ENCODE measurements at regions not wholly inside any gene's neighbourhood (a gene's known extent, or its start where the extent isn't known, plus 50 kb on each side); places are given as distances from the start of the nearest gene placed in this dataset.
"Not testable (repeated sequence)": the region's sequence is repeated elsewhere in the genome, so short reads cannot be mapped to it uniquely, and the experiment has no call there.

DNA sequence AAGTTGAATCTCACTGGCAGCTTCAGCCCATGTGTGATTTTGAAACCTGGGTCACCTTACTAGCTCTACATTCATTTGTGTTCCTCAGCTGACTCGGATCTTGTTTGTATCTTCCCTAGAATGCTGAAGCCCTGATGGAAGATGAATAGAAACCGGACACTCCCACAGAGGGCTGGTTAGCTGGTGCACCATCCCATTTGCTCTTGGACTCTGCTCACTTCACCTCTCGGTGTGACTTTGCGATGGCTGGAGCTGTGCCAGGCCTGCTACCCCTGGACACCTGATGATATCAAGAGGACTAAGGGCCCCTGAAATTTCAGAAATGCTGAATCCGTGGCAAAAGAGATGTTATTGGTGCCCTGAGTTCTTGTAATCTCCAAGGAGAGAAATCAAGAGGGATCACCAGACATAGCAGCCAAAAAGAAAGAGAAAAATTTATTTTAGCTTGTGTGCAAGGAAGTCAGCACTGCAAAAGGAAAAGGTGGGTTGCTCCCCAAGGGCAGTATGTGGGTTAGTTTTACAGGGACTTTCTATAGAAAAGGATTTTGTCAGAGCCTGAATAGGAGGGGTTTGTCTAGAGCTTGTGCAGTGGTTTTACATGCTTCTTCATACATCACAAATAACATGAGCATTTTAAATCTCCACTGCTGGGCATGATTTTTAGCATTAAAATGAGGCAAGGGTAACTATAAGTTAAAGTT lies 426.3 kb upstream of the NOX3 start:
- DNase-seq = no peak
- in situ Hi-C loops (cut with HindIII; ENCODE audit: low pct_ligation_motif_present, low pct_unique_long_range_greater_than_20kb, low sequenced_read_pairs) = no loop called here

DNA sequence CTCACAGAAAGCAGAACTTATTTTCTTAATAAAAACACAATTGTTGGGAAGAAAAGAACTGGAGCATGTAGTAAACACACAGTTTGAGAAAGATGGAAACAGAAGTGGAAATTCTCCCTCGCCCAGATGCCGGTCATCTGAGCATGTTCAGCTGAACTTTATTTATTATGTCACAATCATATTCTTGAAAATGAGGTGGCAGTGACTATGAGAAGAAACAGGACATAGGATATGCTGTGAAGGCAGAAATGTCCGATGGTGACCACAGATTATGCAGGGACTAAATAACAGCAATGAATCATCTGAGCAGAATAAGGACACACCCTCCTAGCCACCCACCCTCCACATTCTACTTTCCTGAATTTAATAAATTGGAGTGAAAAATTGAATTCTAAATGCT lies 425.3 kb upstream of the NOX3 start:
- DNase-seq = no peak
- in situ Hi-C loops (cut with HindIII; ENCODE audit: low pct_ligation_motif_present, low pct_unique_long_range_greater_than_20kb, low sequenced_read_pairs) = no loop called here

- DNase-seq = no peak
- in situ Hi-C loops (cut with HindIII; ENCODE audit: low pct_ligation_motif_present, low pct_unique_long_range_greater_than_20kb, low sequenced_read_pairs) = no loop called here
Measured at GRCh38 chr6:155872961-155873360, 417.3 kb upstream of the NOX3 start.

- in situ Hi-C loops (cut with HindIII; ENCODE audit: low pct_ligation_motif_present, low pct_unique_long_range_greater_than_20kb, low sequenced_read_pairs) = no loop called here
- DNase-seq = no peak
Measured at GRCh38 chr6:155867682-155868081, 412.0 kb upstream of the NOX3 start.

DNA sequence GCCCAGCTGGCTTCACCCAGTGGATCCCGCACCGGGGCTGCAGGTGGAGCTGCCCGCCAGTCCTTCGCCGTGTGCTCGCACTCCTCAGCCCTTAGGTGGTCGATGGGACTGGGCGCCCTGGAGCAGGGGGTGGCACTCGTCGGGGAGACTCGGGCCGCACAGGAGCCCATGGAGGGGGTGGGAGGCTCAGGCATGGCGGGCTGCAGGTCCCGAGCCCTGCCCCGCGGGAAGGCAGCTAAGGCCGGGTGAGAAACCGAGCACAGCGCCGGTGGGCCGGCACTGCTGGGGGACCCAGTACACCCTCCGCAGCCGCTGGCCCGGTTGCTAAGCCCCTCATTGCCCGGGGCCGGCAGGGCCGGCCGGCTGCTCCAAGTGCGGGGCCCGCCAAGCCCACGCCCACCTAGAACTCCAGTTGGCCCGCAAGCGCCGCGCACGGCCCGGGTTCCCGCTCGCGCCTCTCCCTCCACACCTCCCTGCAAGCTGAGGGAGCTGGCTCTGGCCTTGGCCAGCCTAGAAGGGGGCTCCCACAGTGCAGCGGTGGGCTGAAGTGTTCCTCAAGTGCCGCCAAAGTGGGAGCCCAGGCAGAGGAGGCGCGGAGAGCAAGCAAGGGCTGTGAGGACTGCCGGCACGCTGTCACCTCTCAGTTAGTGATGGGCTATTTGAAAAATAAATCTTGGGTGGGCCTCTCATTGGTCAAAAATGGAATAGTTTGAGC lies 411.2 kb upstream of the NOX3 start:
- DNase-seq; in situ Hi-C loops (cut with HindIII; ENCODE audit: low pct_ligation_motif_present, low pct_unique_long_range_greater_than_20kb, low sequenced_read_pairs): not testable (repeated sequence)

DNA sequence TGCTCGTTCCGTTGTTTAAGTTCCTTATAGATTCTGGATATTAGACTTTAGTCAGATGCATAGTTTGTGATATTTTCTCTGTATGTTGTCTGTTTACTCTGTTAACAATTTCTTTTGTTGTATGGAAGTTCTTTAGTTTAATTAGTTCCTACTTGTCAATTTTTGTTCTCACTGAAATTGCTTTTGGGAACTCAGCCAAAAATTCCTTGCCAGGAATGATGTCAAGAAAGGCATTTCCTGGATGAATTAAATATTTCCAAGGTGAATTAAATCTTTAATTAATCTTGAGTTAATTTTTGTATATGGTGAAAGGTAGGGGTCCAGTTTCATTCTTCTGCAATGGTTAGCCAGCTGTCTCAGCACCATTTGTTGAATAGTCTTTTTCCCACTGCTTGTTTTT lies 406.2 kb upstream of the NOX3 start:
- no peak for DNase-seq
- in situ Hi-C loops (cut with HindIII; ENCODE audit: low pct_ligation_motif_present, low pct_unique_long_range_greater_than_20kb, low sequenced_read_pairs) = no loop called here

DNA sequence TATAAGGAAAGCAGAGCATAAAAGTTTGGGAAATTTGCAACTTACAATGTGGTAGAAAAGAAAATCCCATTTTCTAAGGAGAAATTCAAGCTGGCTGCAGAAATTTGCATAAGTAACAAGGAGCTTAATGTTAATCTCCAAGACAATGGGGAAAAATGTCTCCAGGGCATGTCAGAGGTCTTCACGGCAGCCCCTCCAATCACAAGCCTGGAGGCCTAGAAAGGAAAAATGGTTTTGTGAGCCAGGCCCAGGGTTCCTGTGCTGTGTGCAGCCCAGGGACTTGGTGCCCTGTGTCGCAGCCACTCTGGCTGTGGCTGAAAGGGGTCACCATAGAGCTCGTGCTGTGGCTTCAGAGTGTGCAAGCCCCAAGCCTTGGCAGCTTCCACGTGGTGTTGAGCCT lies 403.3 kb upstream of the NOX3 start:
- in situ Hi-C loops (cut with HindIII; ENCODE audit: low pct_ligation_motif_present, low pct_unique_long_range_greater_than_20kb, low sequenced_read_pairs); DNase-seq: not testable (repeated sequence)

DNA sequence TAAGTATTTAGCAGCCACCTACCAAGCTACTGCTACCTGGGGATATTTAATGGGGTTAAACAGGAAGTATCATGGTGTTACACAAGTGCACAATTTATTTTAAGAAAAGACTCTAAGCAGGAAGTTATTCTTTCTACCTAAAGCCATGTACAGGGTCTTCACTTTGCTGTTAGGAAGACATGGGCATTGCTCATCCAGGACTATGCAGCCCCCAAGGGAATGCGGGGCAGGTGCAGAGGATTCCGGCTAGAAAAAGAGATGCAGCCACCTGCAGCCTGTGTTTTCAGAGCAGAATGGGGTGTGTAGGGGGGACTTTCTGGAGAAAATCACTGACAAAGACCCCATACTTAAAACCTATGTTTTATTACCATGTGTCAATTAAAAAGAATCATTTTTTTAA lies 399.1 kb upstream of the NOX3 start:
- no peak for DNase-seq
- in situ Hi-C loops (cut with HindIII; ENCODE audit: low pct_ligation_motif_present, low pct_unique_long_range_greater_than_20kb, low sequenced_read_pairs) = no loop called here

DNA sequence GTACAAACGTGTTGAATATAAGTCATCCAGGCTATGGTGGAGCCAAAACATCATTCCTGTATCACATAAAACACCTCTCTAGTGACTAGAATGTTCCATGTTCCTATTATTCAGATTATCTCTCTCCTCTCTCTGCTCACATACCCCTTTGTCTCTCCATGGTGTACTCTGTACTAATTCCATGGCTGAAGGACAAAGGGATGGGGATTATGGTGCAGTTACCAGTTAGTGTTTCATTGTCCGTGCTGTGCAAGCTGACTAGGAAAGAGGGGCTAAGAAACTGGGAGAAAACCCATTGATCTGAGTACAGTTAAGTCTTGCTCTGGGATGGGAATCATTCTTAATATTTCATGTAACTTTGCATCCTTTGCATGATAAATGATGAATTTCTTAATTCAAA lies 397.4 kb upstream of the NOX3 start:
- in situ Hi-C loops (cut with HindIII; ENCODE audit: low pct_ligation_motif_present, low pct_unique_long_range_greater_than_20kb, low sequenced_read_pairs) = no loop called here
- no peak for DNase-seq

- in situ Hi-C loops (cut with HindIII; ENCODE audit: low pct_ligation_motif_present, low pct_unique_long_range_greater_than_20kb, low sequenced_read_pairs) = no loop called here
- no peak for DNase-seq
Measured at GRCh38 chr6:155850408-155850841, 394.8 kb upstream of the NOX3 start.

- in situ Hi-C loops (cut with HindIII; ENCODE audit: low pct_ligation_motif_present, low pct_unique_long_range_greater_than_20kb, low sequenced_read_pairs) = no loop called here
Measured at GRCh38 chr6:155847711-155848110, 392.1 kb upstream of the NOX3 start.

DNA sequence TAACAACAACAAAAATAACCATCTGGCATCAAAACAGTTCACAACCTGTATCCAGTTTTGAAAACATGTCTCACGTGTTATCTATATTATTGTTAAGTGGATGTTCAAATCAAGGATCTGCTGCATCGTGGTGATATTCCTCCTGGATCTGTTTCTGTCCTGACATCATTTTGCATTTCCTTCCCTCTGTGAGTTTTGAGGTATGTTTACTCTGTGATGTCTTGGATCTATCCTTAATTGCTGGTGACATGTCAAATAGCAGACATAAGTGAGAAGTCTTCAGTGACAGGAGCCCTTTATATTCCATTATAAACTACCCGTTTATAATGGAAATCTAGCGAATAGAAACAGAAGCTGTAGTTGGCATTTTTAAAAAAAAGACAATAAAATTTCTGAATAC lies 381.8 kb upstream of the NOX3 start:
- DNase-seq = no peak
- in situ Hi-C loops (cut with HindIII; ENCODE audit: low pct_ligation_motif_present, low pct_unique_long_range_greater_than_20kb, low sequenced_read_pairs) = no loop called here

More at GRCh38 chr6:155847711-155848110, 392.1 kb upstream of the NOX3 start:
- no peak for DNase-seq

DNA sequence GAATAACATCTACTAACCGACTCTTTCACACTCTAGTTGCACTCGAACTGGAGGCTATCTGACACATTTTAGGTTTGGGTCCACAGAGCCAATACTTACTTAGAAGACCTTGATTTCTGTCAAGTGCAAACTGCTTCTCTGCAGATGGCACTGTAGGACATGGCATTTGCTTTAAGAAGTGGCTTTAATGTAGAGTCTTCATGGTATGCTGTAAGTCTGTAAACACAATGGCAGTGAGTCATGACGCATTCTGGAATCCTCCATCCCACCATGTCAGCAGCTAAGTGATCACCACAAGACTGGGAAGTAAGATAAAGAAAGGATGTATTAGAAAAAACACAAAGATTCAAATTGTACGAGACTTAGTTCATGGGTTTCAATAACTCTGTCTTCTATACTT lies 377.0 kb upstream of the NOX3 start:
- DNase-seq = no peak

DNA sequence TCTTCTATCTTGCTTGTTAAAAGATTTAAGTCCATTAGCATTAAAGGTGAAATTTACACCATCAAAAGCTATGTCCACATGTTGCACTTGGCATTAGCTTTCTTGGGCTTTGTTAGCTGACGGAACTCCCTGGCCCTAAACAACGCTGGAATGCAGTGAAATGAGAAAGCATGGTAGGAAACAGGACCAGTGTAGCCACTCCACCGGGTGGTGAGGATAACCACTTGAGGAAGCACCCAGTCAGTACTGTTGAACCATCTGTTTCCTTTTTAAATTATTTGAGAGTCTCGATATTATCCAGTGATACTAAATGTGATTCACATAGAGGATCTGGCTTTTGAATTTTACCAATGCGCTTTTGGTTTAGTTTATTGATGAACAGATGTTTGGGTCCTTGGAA lies 374.9 kb upstream of the NOX3 start:
- DNase-seq = no peak
- in situ Hi-C loops (cut with HindIII; ENCODE audit: low pct_ligation_motif_present, low pct_unique_long_range_greater_than_20kb, low sequenced_read_pairs) = no loop called here

More for the DNA sequence above, 377.0 kb upstream of the NOX3 start:
- in situ Hi-C loops (cut with HindIII; ENCODE audit: low pct_ligation_motif_present, low pct_unique_long_range_greater_than_20kb, low sequenced_read_pairs) = no loop called here

GRCh38 chr6:155829646-155830045 lies 374.0 kb upstream of the NOX3 start:
- in situ Hi-C loops (cut with HindIII; ENCODE audit: low pct_ligation_motif_present, low pct_unique_long_range_greater_than_20kb, low sequenced_read_pairs) = no loop called here
- no peak for DNase-seq

GRCh38 chr6:155828989-155829388 lies 373.4 kb upstream of the NOX3 start:
- no peak for DNase-seq
- in situ Hi-C loops (cut with HindIII; ENCODE audit: low pct_ligation_motif_present, low pct_unique_long_range_greater_than_20kb, low sequenced_read_pairs) = no loop called here

DNA sequence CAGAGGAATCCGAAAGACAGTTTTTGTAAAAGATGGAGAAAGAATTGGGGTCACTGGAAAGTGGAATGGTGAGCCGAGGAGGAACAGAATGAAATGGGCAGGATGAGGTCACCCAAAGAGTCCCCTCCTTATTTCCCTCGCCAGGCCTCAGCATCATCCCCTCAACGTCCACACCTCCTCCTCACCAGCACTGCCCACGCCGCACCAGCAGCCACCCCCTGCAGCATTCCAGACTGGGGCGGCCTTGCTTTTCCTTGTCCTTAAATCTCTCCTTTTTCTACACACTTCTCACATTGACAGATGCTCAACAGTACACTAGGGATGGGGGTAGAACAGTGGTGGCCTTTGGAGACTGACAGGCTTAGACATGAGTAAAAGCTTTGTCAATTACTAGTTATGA lies 363.1 kb upstream of the NOX3 start:
- in situ Hi-C loops (cut with HindIII; ENCODE audit: low pct_ligation_motif_present, low pct_unique_long_range_greater_than_20kb, low sequenced_read_pairs) = no loop called here
- DNase-seq = no peak

- in situ Hi-C loops (cut with HindIII; ENCODE audit: low pct_ligation_motif_present, low pct_unique_long_range_greater_than_20kb, low sequenced_read_pairs) = no loop called here
- no peak for DNase-seq
Measured at GRCh38 chr6:155813548-155813947, 357.9 kb upstream of the NOX3 start.

DNA sequence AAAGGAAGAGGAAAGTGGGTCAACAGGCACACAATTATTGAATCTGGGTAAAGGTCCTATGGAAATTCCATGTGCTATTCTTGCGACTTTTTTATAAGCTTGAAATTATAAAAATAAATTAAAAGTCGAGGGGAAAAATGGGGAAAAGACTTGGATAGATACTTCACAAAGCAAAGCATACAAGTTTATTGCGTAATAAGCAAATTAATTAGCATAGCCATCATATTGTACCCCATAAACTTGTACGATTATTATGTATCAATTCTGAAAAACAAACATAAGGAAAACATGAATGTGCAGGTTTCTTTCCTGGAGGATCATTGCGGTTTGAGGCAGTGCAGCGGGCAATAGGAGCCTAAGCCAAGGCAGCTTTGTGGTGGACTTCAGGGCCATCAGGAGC lies 351.6 kb upstream of the NOX3 start:
- DNase-seq = no peak
- in situ Hi-C loops (cut with HindIII; ENCODE audit: low pct_ligation_motif_present, low pct_unique_long_range_greater_than_20kb, low sequenced_read_pairs) = no loop called here

- in situ Hi-C loops (cut with HindIII; ENCODE audit: low pct_ligation_motif_present, low pct_unique_long_range_greater_than_20kb, low sequenced_read_pairs) = no loop called here
- DNase-seq = no peak
Measured at GRCh38 chr6:155801046-155801445, 345.4 kb upstream of the NOX3 start.
